SK-N-SH treated with all-trans-retinoic acid at 6 μM for 48 hours (cell line): ENCODE measurements at regions not wholly inside any gene's neighbourhood (a gene's known extent, or its start where the extent isn't known, plus 50 kb on each side); places are given as distances from the start of the nearest gene placed in this dataset.
"Not testable (repeated sequence)": the region's sequence is repeated elsewhere in the genome, so short reads cannot be mapped to it uniquely, and the experiment has no call there.

Source experiments
- ATAC-seq: fragments of 200-7000 bp; cut with Tn5 transposase; 3 replicates; pipeline ENCODE4 v1.9.1; 2020; ENCODE audit warnings: mild to moderate bottlenecking, moderate library complexity
- ARNTL ChIP-seq: fragments of 450-650 bp; formaldehyde crosslinking; IDR thresholded peaks from 2 replicates; pipeline ENCODE4 v1.5.0; 2020; ENCODE audit warnings: low read depth, mild to moderate bottlenecking, moderate library complexity, borderline replicate concordance
- BACH2 ChIP-seq: fragments of 250-450 bp; sonication (Bioruptor Pico); IDR thresholded peaks from 2 replicates; pipeline ENCODE4 v1.9.0; 2021; ENCODE audit warnings: mild to moderate bottlenecking, borderline replicate concordance
- CSDC2 ChIP-seq: fragments of 250-450 bp; sonication (Bioruptor Pico); IDR thresholded peaks from 2 replicates; pipeline ENCODE4 v1.5.0; 2020; ENCODE audit warnings: mild to moderate bottlenecking, moderate library complexity
- ESRRG ChIP-seq: fragments of 250-450 bp; sonication (Bioruptor Pico); IDR thresholded peaks from 2 replicates; pipeline ENCODE4 v1.6.1; 2021; ENCODE audit warnings: mild to moderate bottlenecking
- GLIS3 ChIP-seq: fragments of 250-450 bp; sonication (Bioruptor Pico); IDR thresholded peaks from 2 replicates; pipeline ENCODE4 v1.5.0; 2020; ENCODE audit warnings: mild to moderate bottlenecking, moderate library complexity
- ISL1 ChIP-seq: fragments of 250-450 bp; sonication (Bioruptor Pico); IDR thresholded peaks from 2 replicates; pipeline ENCODE4 v2.1.2; 2022; ENCODE audit warnings: mild to moderate bottlenecking, moderate library complexity
- PPARA ChIP-seq: fragments of 250-450 bp; sonication (Bioruptor Pico); IDR thresholded peaks from 2 replicates; pipeline ENCODE4 v1.5.0; 2020; ENCODE audit warnings: mild to moderate bottlenecking, borderline replicate concordance
- RARB ChIP-seq: fragments of 250-450 bp; sonication (Bioruptor Pico); IDR thresholded peaks from 2 replicates; pipeline ENCODE4 v1.8.0; 2021; ENCODE audit warnings: mild to moderate bottlenecking, moderate library complexity
- SNAI2 ChIP-seq: fragments of 250-450 bp; sonication (Bioruptor Pico); IDR thresholded peaks from 2 replicates; pipeline ENCODE4 v1.5.0; 2020; ENCODE audit warnings: mild to moderate bottlenecking, moderate library complexity
- TCF4 ChIP-seq: fragments of 250-450 bp; sonication (Bioruptor Pico); IDR thresholded peaks from 2 replicates; pipeline ENCODE4 v1.8.0; 2021; ENCODE audit warnings: mild to moderate bottlenecking, moderate library complexity, borderline replicate concordance
- TOX ChIP-seq: fragments of 250-450 bp; sonication (Bioruptor Pico); IDR thresholded peaks from 2 replicates; pipeline ENCODE4 v1.8.0; 2021; ENCODE audit warnings: mild to moderate bottlenecking, moderate library complexity, borderline replicate concordance
- ZC3H10 ChIP-seq: fragments of 250-450 bp; sonication (Bioruptor Pico); IDR thresholded peaks from 2 replicates; pipeline ENCODE4 v1.5.1; 2021; ENCODE audit warnings: mild to moderate bottlenecking, moderate library complexity
- ZFP3 ChIP-seq: fragments of 250-450 bp; sonication (Bioruptor Pico); IDR thresholded peaks from 2 replicates; pipeline ENCODE4 v1.5.0; 2020; ENCODE audit warnings: mild to moderate bottlenecking, moderate library complexity
- ZFP30 ChIP-seq: fragments of 450-650 bp; formaldehyde crosslinking; IDR thresholded peaks from 2 replicates; pipeline ENCODE4 v1.5.0; 2022; ENCODE audit warnings: mild to moderate bottlenecking, moderate library complexity
- ZNF565 ChIP-seq: fragments of 450-650 bp; formaldehyde crosslinking; conservative IDR thresholded peaks from 2 replicates; pipeline ENCODE4 v1.5.0; 2020; ENCODE audit warnings: low read depth, mild to moderate bottlenecking, moderate library complexity
- ZNF70 ChIP-seq: fragments of 450-650 bp; formaldehyde crosslinking; IDR thresholded peaks from 2 replicates; pipeline ENCODE4 v1.5.0; 2020; ENCODE audit warnings: mild to moderate bottlenecking, moderate library complexity
- ZNF8 ChIP-seq: fragments of 450-650 bp; formaldehyde crosslinking; IDR thresholded peaks from 2 replicates; pipeline ENCODE4 v1.5.0; 2020; ENCODE audit warnings: mild to moderate bottlenecking, moderate library complexity
- TF ChIP-seq, protein P1 (sequence below): fragments of 250-450 bp; sonication (Bioruptor Pico); IDR thresholded peaks from 2 replicates; pipeline ENCODE4 v1.8.0; 2021; ENCODE audit warnings: low read depth, mild to moderate bottlenecking, moderate library complexity, borderline replicate concordance
- TF ChIP-seq, protein P2 (sequence below): fragments of 250-450 bp; sonication (Bioruptor Pico); IDR thresholded peaks from 2 replicates; pipeline ENCODE4 v1.5.1; 2020; ENCODE audit warnings: low read depth, mild to moderate bottlenecking, moderate library complexity
- TF ChIP-seq, protein P3 (sequence below): fragments of 250-450 bp; sonication (Bioruptor Pico); IDR thresholded peaks from 2 replicates; pipeline ENCODE4 v1.5.1; 2021; ENCODE audit warnings: mild to moderate bottlenecking, moderate library complexity
- TF ChIP-seq, protein P4 (sequence below): fragments of 250-450 bp; sonication (Bioruptor Pico); IDR thresholded peaks from 2 replicates; pipeline ENCODE4 v1.8.0; 2020; ENCODE audit warnings: mild to moderate bottlenecking, moderate library complexity, borderline replicate concordance
- TF ChIP-seq, protein P5 (sequence below): fragments of 250-450 bp; sonication (Bioruptor Pico); IDR thresholded peaks from 2 replicates; pipeline ENCODE4 v1.5.0; 2020; ENCODE audit warnings: mild to moderate bottlenecking, moderate library complexity

DNA sequence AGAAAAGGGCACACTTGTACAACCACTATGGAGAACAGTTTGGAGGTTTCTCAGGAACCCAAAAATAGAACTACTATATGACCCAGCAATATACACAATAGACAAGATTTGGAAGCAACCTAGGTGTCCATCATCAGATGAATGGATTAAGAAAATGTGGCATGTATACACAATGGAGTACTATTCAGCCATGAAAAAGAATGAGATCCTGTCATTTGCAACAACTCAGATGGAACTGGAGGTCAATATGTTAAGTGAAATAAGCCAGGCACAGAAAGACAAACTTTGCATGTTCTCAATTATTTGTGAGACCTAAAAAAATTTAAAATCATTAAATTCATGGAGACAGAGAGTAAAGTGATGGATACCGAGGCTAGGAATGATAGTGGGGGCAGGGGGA, 118.8 kb downstream of the ZNF467 start:
- TF ChIP-seq ZFP30 (CRISPR knock-in tag) (no peak), ZNF565 (CRISPR knock-in tag) (no peak), ZNF70 (CRISPR knock-in tag) (no peak), RARB (CRISPR knock-in tag) (no peak), BACH2 (no peak), TCF4 (CRISPR knock-in tag) (no peak), PPARA (no peak), ZNF8 (CRISPR knock-in tag) (no peak), TOX (CRISPR knock-in tag) (no peak), CSDC2 (no peak), ZFP3 (CRISPR knock-in tag) (no peak), ARNTL (no peak)
- TF ChIP-seq, protein P1, sequence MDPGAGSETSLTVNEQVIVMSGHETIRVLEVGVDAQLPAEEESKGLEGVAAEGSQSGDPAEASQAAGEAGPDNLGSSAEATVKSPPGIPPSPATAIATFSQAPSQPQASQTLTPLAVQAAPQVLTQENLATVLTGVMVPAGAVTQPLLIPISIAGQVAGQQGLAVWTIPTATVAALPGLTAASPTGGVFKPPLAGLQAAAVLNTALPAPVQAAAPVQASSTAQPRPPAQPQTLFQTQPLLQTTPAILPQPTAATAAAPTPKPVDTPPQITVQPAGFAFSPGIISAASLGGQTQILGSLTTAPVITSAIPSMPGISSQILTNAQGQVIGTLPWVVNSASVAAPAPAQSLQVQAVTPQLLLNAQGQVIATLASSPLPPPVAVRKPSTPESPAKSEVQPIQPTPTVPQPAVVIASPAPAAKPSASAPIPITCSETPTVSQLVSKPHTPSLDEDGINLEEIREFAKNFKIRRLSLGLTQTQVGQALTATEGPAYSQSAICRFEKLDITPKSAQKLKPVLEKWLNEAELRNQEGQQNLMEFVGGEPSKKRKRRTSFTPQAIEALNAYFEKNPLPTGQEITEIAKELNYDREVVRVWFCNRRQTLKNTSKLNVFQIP (CRISPR knock-in tag), result no peak
- TF ChIP-seq, protein P2, sequence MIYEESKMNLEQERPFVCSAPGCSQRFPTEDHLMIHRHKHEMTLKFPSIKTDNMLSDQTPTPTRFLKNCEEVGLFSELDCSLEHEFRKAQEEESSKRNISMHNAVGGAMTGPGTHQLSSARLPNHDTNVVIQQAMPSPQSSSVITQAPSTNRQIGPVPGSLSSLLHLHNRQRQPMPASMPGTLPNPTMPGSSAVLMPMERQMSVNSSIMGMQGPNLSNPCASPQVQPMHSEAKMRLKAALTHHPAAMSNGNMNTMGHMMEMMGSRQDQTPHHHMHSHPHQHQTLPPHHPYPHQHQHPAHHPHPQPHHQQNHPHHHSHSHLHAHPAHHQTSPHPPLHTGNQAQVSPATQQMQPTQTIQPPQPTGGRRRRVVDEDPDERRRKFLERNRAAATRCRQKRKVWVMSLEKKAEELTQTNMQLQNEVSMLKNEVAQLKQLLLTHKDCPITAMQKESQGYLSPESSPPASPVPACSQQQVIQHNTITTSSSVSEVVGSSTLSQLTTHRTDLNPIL (CRISPR knock-in tag), result no peak
- TF ChIP-seq, protein P3, sequence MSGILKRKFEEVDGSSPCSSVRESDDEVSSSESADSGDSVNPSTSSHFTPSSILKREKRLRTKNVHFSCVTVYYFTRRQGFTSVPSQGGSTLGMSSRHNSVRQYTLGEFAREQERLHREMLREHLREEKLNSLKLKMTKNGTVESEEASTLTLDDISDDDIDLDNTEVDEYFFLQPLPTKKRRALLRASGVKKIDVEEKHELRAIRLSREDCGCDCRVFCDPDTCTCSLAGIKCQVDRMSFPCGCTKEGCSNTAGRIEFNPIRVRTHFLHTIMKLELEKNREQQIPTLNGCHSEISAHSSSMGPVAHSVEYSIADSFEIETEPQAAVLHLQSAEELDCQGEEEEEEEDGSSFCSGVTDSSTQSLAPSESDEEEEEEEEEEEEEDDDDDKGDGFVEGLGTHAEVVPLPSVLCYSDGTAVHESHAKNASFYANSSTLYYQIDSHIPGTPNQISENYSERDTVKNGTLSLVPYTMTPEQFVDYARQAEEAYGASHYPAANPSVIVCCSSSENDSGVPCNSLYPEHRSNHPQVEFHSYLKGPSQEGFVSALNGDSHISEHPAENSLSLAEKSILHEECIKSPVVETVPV (CRISPR knock-in tag), result no peak
- TF ChIP-seq, protein P4, sequence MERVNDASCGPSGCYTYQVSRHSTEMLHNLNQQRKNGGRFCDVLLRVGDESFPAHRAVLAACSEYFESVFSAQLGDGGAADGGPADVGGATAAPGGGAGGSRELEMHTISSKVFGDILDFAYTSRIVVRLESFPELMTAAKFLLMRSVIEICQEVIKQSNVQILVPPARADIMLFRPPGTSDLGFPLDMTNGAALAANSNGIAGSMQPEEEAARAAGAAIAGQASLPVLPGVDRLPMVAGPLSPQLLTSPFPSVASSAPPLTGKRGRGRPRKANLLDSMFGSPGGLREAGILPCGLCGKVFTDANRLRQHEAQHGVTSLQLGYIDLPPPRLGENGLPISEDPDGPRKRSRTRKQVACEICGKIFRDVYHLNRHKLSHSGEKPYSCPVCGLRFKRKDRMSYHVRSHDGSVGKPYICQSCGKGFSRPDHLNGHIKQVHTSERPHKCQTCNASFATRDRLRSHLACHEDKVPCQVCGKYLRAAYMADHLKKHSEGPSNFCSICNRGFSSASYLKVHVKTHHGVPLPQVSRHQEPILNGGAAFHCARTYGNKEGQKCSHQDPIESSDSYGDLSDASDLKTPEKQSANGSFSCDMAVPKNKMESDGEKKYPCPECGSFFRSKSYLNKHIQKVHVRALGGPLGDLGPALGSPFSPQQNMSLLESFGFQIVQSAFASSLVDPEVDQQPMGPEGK (CRISPR knock-in tag), result no peak
- ATAC-seq, result no peak

DNA sequence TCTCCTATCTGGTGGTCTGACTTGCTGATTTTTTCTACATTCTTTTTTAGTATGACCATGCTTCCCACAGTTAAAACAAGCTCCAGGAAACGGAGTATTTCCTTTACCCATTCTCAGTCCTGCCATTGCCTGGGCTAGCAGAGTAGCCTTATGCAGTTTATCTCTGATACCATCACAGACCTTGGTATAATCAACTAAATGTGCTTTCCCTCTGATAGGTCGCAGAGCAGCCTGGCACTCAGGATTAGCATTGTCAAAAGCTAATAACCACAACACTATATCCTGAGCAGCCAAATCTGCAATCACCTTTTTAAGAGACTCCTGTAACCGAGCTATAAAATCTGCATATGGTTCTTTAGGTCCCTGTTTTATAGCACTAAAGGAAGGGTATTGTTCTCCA, 123.2 kb downstream of the ZNF467 start:
- ATAC-seq, result not testable (repeated sequence)

DNA sequence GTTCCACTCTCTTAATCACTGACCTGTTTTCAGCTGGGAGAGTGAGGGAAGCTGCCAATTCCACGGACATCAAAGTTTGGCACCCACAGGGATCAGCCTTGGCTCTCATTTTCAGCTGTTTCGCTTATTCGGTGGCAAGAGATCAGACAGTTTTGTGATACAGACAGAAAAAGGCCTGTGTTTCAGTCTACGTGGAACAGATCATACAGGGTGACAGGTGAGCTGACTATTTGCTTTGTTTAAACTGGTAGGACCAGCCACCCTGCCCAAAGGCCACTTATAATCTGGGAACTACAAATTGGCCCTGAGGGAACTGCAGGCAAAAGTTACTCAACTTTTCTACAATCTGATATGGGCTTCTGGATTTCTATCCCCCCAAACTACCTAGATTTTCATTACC, 128.6 kb downstream of the ZNF467 start:
- no peak for ATAC-seq
- no peak for TF ChIP-seq ESRRG (CRISPR knock-in tag)
- no peak for TF ChIP-seq BACH2
- TF ChIP-seq GLIS3, result no peak
- TF ChIP-seq, protein P1 (CRISPR knock-in tag), result no peak
- no peak for TF ChIP-seq ZNF565 (CRISPR knock-in tag)
- TF ChIP-seq ZNF70 (CRISPR knock-in tag), result no peak
- TF ChIP-seq ZC3H10 (CRISPR knock-in tag), result no peak
- TF ChIP-seq, protein P5, sequence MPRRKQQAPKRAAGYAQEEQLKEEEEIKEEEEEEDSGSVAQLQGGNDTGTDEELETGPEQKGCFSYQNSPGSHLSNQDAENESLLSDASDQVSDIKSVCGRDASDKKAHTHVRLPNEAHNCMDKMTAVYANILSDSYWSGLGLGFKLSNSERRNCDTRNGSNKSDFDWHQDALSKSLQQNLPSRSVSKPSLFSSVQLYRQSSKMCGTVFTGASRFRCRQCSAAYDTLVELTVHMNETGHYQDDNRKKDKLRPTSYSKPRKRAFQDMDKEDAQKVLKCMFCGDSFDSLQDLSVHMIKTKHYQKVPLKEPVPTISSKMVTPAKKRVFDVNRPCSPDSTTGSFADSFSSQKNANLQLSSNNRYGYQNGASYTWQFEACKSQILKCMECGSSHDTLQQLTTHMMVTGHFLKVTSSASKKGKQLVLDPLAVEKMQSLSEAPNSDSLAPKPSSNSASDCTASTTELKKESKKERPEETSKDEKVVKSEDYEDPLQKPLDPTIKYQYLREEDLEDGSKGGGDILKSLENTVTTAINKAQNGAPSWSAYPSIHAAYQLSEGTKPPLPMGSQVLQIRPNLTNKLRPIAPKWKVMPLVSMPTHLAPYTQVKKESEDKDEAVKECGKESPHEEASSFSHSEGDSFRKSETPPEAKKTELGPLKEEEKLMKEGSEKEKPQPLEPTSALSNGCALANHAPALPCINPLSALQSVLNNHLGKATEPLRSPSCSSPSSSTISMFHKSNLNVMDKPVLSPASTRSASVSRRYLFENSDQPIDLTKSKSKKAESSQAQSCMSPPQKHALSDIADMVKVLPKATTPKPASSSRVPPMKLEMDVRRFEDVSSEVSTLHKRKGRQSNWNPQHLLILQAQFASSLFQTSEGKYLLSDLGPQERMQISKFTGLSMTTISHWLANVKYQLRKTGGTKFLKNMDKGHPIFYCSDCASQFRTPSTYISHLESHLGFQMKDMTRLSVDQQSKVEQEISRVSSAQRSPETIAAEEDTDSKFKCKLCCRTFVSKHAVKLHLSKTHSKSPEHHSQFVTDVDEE (CRISPR knock-in tag), result no peak
- no peak for TF ChIP-seq ZNF8 (CRISPR knock-in tag)
- no peak for TF ChIP-seq ARNTL
- TF ChIP-seq, protein P2 (CRISPR knock-in tag), result no peak
- no peak for TF ChIP-seq TCF4 (CRISPR knock-in tag)
- no peak for TF ChIP-seq ISL1 (CRISPR knock-in tag)
- TF ChIP-seq, protein P3 (CRISPR knock-in tag), result no peak
- TF ChIP-seq, protein P4 (CRISPR knock-in tag), result no peak
- no peak for TF ChIP-seq SNAI2 (CRISPR knock-in tag)
